ENCODE measurements at regions not wholly inside any gene's neighbourhood (a gene's known extent, or its start where the extent isn't known, plus 50 kb on each side); places are given as distances from the start of the nearest gene placed in this dataset.

DNA sequence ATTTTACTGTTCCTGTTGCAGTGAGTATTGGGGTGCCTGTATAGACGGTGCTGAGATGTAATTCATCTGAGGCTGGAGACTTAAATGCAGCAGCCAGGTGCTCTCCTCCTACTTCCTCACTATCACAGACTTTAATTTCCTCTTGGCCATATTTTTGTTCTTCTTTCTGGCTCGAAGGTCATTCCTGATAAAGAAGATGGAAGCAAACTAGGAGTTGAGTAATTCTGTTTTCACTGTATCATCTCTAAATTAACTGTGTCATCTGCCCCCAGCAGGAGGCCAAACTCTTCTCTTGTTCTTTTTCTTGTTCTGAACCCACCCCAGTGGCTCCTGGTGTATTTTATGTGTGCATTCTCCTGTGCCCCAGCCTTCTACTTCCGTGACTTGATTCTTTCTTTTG lies 141.7 kb upstream of the ARHGAP5 start:
- TF ChIP-seq, protein P1, sequence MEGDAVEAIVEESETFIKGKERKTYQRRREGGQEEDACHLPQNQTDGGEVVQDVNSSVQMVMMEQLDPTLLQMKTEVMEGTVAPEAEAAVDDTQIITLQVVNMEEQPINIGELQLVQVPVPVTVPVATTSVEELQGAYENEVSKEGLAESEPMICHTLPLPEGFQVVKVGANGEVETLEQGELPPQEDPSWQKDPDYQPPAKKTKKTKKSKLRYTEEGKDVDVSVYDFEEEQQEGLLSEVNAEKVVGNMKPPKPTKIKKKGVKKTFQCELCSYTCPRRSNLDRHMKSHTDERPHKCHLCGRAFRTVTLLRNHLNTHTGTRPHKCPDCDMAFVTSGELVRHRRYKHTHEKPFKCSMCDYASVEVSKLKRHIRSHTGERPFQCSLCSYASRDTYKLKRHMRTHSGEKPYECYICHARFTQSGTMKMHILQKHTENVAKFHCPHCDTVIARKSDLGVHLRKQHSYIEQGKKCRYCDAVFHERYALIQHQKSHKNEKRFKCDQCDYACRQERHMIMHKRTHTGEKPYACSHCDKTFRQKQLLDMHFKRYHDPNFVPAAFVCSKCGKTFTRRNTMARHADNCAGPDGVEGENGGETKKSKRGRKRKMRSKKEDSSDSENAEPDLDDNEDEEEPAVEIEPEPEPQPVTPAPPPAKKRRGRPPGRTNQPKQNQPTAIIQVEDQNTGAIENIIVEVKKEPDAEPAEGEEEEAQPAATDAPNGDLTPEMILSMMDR (IDR thresholded peaks at IDR 0.05; ENCODE audit: low read depth, low read length, poor library complexity, severe bottlenecking) = no peak
- no peak for TF ChIP-seq EZH2phosphoT487 (IDR thresholded peaks at IDR 0.05; ENCODE audit: borderline replicate concordance, low read length)

Measured in DOHH2 (cell line).